ENCODE measurements at regions not wholly inside any gene's neighbourhood (a gene's known extent, or its start where the extent isn't known, plus 50 kb on each side); places are given as distances from the start of the nearest gene placed in this dataset.

GRCh38 chr2:120453635-120453998, 107.7 kb downstream of the INHBB start:
- TF ChIP-seq POLR2A (IDR thresholded peaks at IDR 0.05) (no peak), POLR2AphosphoS5 (IDR thresholded peaks at IDR 0.05) (no peak)
- TF ChIP-seq, protein P1, sequence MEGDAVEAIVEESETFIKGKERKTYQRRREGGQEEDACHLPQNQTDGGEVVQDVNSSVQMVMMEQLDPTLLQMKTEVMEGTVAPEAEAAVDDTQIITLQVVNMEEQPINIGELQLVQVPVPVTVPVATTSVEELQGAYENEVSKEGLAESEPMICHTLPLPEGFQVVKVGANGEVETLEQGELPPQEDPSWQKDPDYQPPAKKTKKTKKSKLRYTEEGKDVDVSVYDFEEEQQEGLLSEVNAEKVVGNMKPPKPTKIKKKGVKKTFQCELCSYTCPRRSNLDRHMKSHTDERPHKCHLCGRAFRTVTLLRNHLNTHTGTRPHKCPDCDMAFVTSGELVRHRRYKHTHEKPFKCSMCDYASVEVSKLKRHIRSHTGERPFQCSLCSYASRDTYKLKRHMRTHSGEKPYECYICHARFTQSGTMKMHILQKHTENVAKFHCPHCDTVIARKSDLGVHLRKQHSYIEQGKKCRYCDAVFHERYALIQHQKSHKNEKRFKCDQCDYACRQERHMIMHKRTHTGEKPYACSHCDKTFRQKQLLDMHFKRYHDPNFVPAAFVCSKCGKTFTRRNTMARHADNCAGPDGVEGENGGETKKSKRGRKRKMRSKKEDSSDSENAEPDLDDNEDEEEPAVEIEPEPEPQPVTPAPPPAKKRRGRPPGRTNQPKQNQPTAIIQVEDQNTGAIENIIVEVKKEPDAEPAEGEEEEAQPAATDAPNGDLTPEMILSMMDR (IDR thresholded peaks at IDR 0.05): no peak
- WGBS: 86% methylated on average over 3 of the region's 3 CpGs
- Histone ChIP-seq H3K4me3 (no peak overlapping the region), H3K9me3 (no peaks in the 10 kb centered on the region), H3K27me3 (replicated peaks; ENCODE audit: insufficient read depth) (no peaks in the 10 kb centered on the region), H3K27ac (no peak overlapping the region), H3K36me3 (no peaks in the 10 kb centered on the region), H3K4me1 (replicated peaks) (no peaks in the 10 kb centered on the region)
- DNase-seq (ENCODE audit: low spot score): no peak
- intact Hi-C loops (cut with DNase I): no loop called here

GRCh38 chr2:120454654-120455385, 108.9 kb downstream of the INHBB start:
- intact Hi-C loops (cut with DNase I): no loop called here
- no peak for DNase-seq (ENCODE audit: low spot score)
- TF ChIP-seq, protein P1 (IDR thresholded peaks at IDR 0.05): no peak
- TF ChIP-seq POLR2A (IDR thresholded peaks at IDR 0.05): no peak
- TF ChIP-seq POLR2AphosphoS5 (IDR thresholded peaks at IDR 0.05): no peak
- Histone ChIP-seq H3K9me3 (no peaks in the 10 kb centered on the region), H3K27ac (no peak overlapping the region), H3K4me3 (no peak overlapping the region), H3K4me1 (replicated peaks) (no peaks in the 10 kb centered on the region), H3K36me3 (no peaks in the 10 kb centered on the region), H3K27me3 (replicated peaks; ENCODE audit: insufficient read depth) (no peaks in the 10 kb centered on the region)
- 75% methylated on average over 12 of the region's 12 CpGs for WGBS

DNA sequence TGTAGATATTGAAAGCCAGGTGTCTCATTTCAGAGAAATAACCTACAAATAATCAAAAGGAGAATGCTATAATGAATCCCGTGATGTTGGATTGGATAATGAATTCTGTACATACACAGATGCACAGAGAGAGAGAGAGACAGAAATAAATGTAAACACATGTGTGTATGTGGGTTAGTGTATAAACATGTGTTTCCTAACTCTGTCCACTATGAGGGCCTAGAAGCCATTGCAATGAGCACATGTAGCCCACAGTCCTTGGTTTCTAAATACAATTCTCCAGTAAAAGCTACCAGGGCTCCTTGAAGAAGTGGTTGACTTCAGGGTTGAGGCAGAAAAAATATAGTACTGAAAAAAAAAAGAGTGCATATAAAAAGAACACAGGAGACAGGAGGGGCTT, 109.5 kb downstream of the INHBB start:
- Histone ChIP-seq H3K4me3 (no peak overlapping the region), H3K9me3 (no peaks in the 10 kb centered on the region), H3K27me3 (replicated peaks; ENCODE audit: insufficient read depth) (no peaks in the 10 kb centered on the region), H3K27ac (no peak overlapping the region), H3K36me3 (no peaks in the 10 kb centered on the region), H3K4me1 (replicated peaks) (no peaks in the 10 kb centered on the region)
- 84% methylated on average over 1 of the region's 1 CpG for WGBS
- no peak for DNase-seq (ENCODE audit: low spot score)
- intact Hi-C loops (cut with DNase I): no loop called here
- TF ChIP-seq POLR2AphosphoS5 (IDR thresholded peaks at IDR 0.05) (no peak), POLR2A (IDR thresholded peaks at IDR 0.05) (no peak)
- TF ChIP-seq, protein P1 (IDR thresholded peaks at IDR 0.05): no peak

DNA sequence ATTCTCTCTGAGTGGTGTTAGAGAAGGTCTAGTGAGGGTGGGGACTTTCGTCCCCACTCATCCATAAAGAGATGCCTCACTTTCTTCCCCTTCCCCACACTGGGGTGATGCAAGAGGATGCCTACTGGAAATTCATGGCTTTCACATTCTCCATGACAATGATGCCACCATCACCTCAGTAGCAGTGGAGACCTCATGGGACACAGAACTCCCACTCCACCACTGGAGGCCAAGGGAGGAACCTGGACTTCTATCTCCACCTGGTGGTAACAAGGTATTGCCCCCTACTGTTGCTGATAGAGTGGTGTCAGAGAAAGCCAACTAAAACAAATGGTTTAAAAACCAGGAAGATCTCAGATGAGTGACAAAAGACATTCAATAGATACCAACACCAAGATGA, 110.9 kb downstream of the INHBB start:
- 95% methylated on average over 1 of the region's 1 CpG for WGBS
- H3K4me3 ChIP-seq: no peak overlapping the region
- no peak overlapping the region for H3K27ac ChIP-seq
- H3K9me3 ChIP-seq: no peaks in the 10 kb centered on the region
- H3K4me1 ChIP-seq (replicated peaks): no peaks in the 10 kb centered on the region
- H3K36me3 ChIP-seq: no peaks in the 10 kb centered on the region
- no peak for DNase-seq (ENCODE audit: low spot score)
- intact Hi-C loops (cut with DNase I): no loop called here
- H3K27me3 ChIP-seq (replicated peaks; ENCODE audit: insufficient read depth): no peaks in the 10 kb centered on the region
- TF ChIP-seq, protein P1 (IDR thresholded peaks at IDR 0.05): no peak
- TF ChIP-seq POLR2A (IDR thresholded peaks at IDR 0.05) (no peak), POLR2AphosphoS5 (IDR thresholded peaks at IDR 0.05) (no peak)

DNA sequence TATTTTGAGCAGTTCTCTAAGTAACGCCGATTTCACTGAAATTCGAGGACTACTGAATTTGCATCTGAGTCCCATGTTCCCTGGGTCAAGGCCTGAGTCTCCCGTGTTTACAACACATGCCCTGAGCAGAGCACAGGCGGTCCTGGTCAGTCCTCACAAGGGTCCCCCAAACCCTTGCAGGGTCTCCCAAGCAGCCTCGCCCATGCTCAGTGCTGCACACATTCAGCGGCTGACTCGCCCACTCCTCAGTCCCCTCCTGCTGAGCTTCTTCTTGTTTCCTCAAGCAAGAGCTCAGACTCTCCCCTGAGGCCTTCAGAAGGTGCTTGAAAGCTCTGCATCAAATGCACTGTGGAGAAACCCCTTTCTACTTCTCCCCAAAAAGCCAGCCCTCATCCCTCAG, 114.6 kb downstream of the INHBB start:
- WGBS: 95% methylated on average over 8 of the region's 8 CpGs
- Histone ChIP-seq H3K27me3 (replicated peaks; ENCODE audit: insufficient read depth) (no peaks in the 10 kb centered on the region), H3K4me1 (replicated peaks) (no peaks in the 10 kb centered on the region), H3K36me3 (no peaks in the 10 kb centered on the region), H3K9me3 (no peaks in the 10 kb centered on the region), H3K27ac (no peak overlapping the region), H3K4me3 (no peak overlapping the region)
- TF ChIP-seq, protein P1 (IDR thresholded peaks at IDR 0.05): no peak
- no peak for TF ChIP-seq POLR2AphosphoS5 (IDR thresholded peaks at IDR 0.05)
- TF ChIP-seq POLR2A (IDR thresholded peaks at IDR 0.05): no peak
- intact Hi-C loops (cut with DNase I): no loop called here
- DNase-seq (ENCODE audit: low spot score): no peak
